ENCODE measurements at regions not wholly inside any gene's neighbourhood (a gene's known extent, or its start where the extent isn't known, plus 50 kb on each side); places are given as distances from the start of the nearest gene placed in this dataset.

DNA sequence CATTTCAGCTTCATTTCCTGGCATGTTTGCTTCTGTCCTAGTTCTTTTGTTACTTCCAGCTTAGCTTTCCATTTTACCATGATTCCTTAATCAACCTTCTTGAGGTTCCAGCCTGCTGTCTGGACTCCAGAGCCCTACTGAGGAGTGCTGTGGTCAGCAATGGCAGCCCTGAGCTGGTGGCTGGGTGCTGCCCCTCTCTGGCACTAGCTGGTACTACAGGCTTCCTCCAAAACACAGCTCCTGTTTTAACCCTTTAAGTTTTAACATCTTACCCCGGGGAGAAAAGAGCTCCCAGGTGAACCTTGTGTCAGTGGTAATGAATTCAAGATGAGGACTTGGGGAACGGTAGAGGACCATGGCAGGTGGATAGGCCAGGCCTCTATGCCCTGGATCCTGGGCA lies 395.5 kb downstream of the TMEM114 start:
- ChIA-PET POLR2A (no interaction called here), CTCF (no interaction called here)
- TF ChIP-seq, protein P1, sequence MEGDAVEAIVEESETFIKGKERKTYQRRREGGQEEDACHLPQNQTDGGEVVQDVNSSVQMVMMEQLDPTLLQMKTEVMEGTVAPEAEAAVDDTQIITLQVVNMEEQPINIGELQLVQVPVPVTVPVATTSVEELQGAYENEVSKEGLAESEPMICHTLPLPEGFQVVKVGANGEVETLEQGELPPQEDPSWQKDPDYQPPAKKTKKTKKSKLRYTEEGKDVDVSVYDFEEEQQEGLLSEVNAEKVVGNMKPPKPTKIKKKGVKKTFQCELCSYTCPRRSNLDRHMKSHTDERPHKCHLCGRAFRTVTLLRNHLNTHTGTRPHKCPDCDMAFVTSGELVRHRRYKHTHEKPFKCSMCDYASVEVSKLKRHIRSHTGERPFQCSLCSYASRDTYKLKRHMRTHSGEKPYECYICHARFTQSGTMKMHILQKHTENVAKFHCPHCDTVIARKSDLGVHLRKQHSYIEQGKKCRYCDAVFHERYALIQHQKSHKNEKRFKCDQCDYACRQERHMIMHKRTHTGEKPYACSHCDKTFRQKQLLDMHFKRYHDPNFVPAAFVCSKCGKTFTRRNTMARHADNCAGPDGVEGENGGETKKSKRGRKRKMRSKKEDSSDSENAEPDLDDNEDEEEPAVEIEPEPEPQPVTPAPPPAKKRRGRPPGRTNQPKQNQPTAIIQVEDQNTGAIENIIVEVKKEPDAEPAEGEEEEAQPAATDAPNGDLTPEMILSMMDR (IDR thresholded peaks at IDR 0.05; ENCODE audit: insufficient read depth, low read depth, low read length): 0 out of 2 replicates have a peak, but pooled peaks have one; percentile 5
- Histone ChIP-seq H3K4me3 (ENCODE audit: low read depth, low read length) (no peak overlapping the region), H3K36me3 (ENCODE audit: control insufficient read depth, insufficient read depth, low read length) (no peaks in the 10 kb centered on the region), H3K27me3 (ENCODE audit: control insufficient read depth, insufficient read depth, low read length) (no peaks in the 10 kb centered on the region)
- no peak for DNase-seq (ENCODE audit: low read depth)

DNA sequence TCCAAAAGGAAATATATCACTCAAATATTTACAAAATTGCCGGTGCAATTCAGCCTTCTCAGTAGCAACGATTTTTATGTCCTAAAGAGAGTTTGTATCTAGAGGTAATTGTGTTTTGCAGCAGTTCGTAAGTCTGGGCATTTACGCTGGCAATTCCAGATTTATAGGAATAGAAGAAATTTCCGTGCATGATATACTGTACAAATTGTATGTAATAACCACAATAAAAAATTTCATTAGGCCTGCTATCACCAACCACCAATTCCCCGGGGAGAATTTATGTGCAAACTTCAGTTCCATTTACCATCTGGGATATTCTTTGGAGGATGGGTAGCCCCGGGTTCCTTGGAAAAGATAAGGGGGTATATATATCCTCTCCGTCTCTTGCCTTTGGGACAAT lies 401.5 kb downstream of the TMEM114 start:
- POLR2A ChIA-PET: no interaction called here
- TF ChIP-seq, protein P1 (IDR thresholded peaks at IDR 0.05; ENCODE audit: insufficient read depth, low read depth, low read length): no peak
- Histone ChIP-seq H3K36me3 (ENCODE audit: control insufficient read depth, insufficient read depth, low read length) (no peaks in the 10 kb centered on the region), H3K27me3 (ENCODE audit: control insufficient read depth, insufficient read depth, low read length) (no peaks in the 10 kb centered on the region), H3K4me3 (ENCODE audit: low read depth, low read length) (no peak overlapping the region)
- CTCF ChIA-PET: interaction anchor here (0.6 kb wide), 1 partner anchor 9 kb away, joined by 4 read pairs; no protein-coding TSS in a partner anchor
- no peak for DNase-seq (ENCODE audit: low read depth)

DNA sequence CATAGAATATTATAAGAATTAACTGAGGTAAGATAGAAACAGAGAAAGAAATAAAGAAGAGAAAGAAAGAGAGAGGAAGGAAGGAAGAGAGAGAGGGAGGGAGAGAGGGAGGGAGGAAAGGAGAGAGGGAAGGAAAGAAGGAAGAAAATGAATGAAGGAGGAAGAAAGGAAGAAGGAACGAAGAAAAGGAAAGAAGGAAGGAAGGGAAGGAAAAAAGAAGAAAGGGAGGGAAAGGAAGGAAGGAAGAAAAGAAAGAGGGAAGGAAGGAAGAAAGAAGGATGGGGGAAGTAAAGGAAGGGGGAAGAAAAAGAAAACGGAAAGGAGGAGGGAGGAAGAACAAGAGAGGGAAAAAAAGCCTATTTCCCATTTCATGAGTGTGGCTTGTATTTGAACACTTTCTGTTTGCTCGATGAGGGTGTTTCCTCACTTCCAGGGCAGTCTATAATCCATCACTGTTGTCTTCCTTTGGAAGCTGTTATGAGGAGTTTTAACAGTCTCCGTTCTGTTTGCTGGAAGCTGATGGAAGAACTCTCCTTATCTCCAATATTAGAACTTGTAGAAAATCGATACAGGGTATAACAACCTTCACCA lies 402.4 kb downstream of the TMEM114 start:
- DNase-seq (ENCODE audit: low read depth): no peak
- H3K27me3 ChIP-seq (ENCODE audit: control insufficient read depth, insufficient read depth, low read length): no peaks in the 10 kb centered on the region
- ChIA-PET CTCF (interaction anchor here (0.6 to 0.7 kb wide), 3 partner anchors 10 to 263 kb away, joined by 3 to 4 read pairs (median 4); no protein-coding TSS in a partner anchor), POLR2A (no interaction called here)
- TF ChIP-seq, protein P1 (IDR thresholded peaks at IDR 0.05; ENCODE audit: insufficient read depth, low read depth, low read length): no peak
- H3K4me3 ChIP-seq (ENCODE audit: low read depth, low read length): no peak overlapping the region
- no peaks in the 10 kb centered on the region for H3K36me3 ChIP-seq (ENCODE audit: control insufficient read depth, insufficient read depth, low read length)

DNA sequence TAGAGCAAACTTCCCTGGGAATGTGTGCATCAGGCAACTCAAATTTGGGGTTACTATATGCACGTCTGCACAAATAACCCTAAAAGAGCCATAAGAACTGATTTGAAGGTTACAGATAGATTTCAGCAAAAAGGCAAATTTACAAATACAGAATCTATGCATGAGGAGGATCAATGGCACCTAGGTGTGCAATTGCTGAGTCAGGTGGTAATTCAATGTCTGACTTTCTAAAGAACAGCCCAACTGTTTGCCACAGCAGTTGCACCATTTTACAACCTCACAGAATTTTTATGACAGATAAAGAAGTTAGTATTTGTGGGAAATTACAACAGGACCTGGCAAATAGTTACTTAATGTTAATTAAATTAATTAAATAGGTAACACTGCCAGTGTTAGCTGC lies 405.5 kb downstream of the TMEM114 start:
- no peak overlapping the region for H3K4me3 ChIP-seq (ENCODE audit: low read depth, low read length)
- no peaks in the 10 kb centered on the region for H3K36me3 ChIP-seq (ENCODE audit: control insufficient read depth, insufficient read depth, low read length)
- ChIA-PET CTCF (no interaction called here), POLR2A (no interaction called here)
- TF ChIP-seq, protein P1 (IDR thresholded peaks at IDR 0.05; ENCODE audit: insufficient read depth, low read depth, low read length): no peak
- no peak for DNase-seq (ENCODE audit: low read depth)
- no peaks in the 10 kb centered on the region for H3K27me3 ChIP-seq (ENCODE audit: control insufficient read depth, insufficient read depth, low read length)

DNA sequence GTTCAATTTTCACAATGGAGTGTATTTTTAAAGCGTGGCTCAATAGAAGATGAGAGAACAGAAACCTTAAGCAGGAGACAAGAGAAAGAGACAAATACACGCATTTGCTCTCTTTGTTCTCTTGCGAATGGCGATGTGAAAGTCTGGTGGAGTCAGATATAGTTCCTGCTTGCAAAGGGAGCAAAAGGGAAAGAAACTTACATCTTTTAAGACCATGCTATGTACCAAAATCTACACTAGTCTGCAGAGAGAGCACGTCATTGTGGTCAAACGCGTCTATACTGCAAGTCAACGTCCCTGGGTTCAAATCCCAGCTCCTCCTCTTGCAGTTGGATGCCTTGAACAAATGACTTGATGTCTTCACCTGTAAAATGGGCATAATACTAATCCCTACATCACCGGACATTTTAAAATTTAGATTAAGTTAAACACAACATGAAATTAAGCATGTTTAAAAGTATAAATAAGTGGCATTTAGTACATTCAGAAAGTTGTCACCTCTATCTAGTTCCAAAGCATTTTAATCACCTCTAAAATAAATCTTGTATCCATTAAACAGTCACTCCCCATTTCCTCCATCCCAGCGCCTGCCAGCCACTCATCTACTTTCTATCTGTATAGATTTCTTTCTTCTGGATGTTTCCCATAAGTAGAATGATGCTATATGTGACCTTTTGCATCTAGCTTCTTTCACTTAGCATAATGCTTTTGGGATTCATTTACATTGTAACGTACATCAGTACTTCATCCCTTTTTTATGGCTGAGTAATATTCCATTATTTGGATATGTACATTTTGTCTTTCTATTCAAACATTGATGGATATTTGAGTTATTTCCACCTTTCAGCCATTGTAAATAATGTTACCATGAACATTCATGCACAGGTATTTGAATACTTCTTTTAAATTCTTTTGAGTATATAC lies 406.9 kb downstream of the TMEM114 start:
- TF ChIP-seq, protein P1 (IDR thresholded peaks at IDR 0.05; ENCODE audit: insufficient read depth, low read depth, low read length): no peak
- H3K27me3 ChIP-seq (ENCODE audit: control insufficient read depth, insufficient read depth, low read length): no peaks in the 10 kb centered on the region
- DNase-seq (ENCODE audit: low read depth): no peak
- no peaks in the 10 kb centered on the region for H3K36me3 ChIP-seq (ENCODE audit: control insufficient read depth, insufficient read depth, low read length)
- no peak overlapping the region for H3K4me3 ChIP-seq (ENCODE audit: low read depth, low read length)
- ChIA-PET CTCF (no interaction called here), POLR2A (no interaction called here)
